Right lung (tissue), 2 donors: ENCODE measurements at regions not wholly inside any gene's neighbourhood (a gene's known extent, or its start where the extent isn't known, plus 50 kb on each side); places are given as distances from the start of the nearest gene placed in this dataset.
"Not testable (repeated sequence)": the region's sequence is repeated elsewhere in the genome, so short reads cannot be mapped to it uniquely, and the experiment has no call there.

Experiments used
- DNase-seq, 2 donors: peaks; one replicate each; pipeline ENCODE4 v3.0.0-alpha.2; 2013

GRCh38 chr7:65620216-65620615 is 246.6 kb downstream of the ZNF92 start:
- DNase-seq: not testable (repeated sequence)

GRCh38 chr7:65621580-65622201 is 248.0 kb downstream of the ZNF92 start:
- DNase-seq: peak in 1 of 2 donors; percentile 3

GRCh38 chr7:65631236-65631635 is 241.6 kb upstream of the VKORC1L1 start:
- DNase-seq: not testable (repeated sequence)

GRCh38 chr7:65633587-65634404 is 239.1 kb upstream of the VKORC1L1 start:
- DNase-seq: not testable (repeated sequence)

GRCh38 chr7:65638918-65639317 is 234.0 kb upstream of the VKORC1L1 start:
- not testable (repeated sequence) for DNase-seq

- DNase-seq: not testable (repeated sequence)
These were observed 233.2 kb upstream of the VKORC1L1 start for GRCh38 chr7:65639717-65640116.

GRCh38 chr7:65643498-65643897 is 229.4 kb upstream of the VKORC1L1 start:
- not testable (repeated sequence) for DNase-seq

GRCh38 chr7:65647153-65647964 is 225.5 kb upstream of the VKORC1L1 start:
- not testable (repeated sequence) for DNase-seq

GRCh38 chr7:65651174-65651573 is 221.7 kb upstream of the VKORC1L1 start:
- DNase-seq: not testable (repeated sequence)

- not testable (repeated sequence) for DNase-seq
These were observed 220.9 kb upstream of the VKORC1L1 start for GRCh38 chr7:65651826-65652592.

- DNase-seq: not testable (repeated sequence)
These were observed 220.2 kb upstream of the VKORC1L1 start for GRCh38 chr7:65652669-65653068.

- DNase-seq: not testable (repeated sequence)
These were observed 216.2 kb upstream of the VKORC1L1 start for GRCh38 chr7:65656494-65657188.

GRCh38 chr7:65683362-65683761 is 189.5 kb upstream of the VKORC1L1 start:
- DNase-seq: not testable (repeated sequence)

- not testable (repeated sequence) for DNase-seq
These were observed 173.7 kb upstream of the VKORC1L1 start for GRCh38 chr7:65699026-65699714.

GRCh38 chr7:65699715-65700356 is 173.0 kb upstream of the VKORC1L1 start:
- not testable (repeated sequence) for DNase-seq

- not testable (repeated sequence) for DNase-seq
These were observed 153.6 kb upstream of the VKORC1L1 start for GRCh38 chr7:65719123-65719798.

GRCh38 chr7:65722361-65722792 is 150.5 kb upstream of the VKORC1L1 start:
- DNase-seq: peak; percentile 20 to 36

GRCh38 chr7:65727182-65727581 is 145.7 kb upstream of the VKORC1L1 start:
- not testable (repeated sequence) for DNase-seq

GRCh38 chr7:65731129-65731528 is 141.7 kb upstream of the VKORC1L1 start:
- no peak for DNase-seq
